ENCODE measurements at regions not wholly inside any gene's neighbourhood (a gene's known extent, or its start where the extent isn't known, plus 50 kb on each side); places are given as distances from the start of the nearest gene placed in this dataset.

DNA sequence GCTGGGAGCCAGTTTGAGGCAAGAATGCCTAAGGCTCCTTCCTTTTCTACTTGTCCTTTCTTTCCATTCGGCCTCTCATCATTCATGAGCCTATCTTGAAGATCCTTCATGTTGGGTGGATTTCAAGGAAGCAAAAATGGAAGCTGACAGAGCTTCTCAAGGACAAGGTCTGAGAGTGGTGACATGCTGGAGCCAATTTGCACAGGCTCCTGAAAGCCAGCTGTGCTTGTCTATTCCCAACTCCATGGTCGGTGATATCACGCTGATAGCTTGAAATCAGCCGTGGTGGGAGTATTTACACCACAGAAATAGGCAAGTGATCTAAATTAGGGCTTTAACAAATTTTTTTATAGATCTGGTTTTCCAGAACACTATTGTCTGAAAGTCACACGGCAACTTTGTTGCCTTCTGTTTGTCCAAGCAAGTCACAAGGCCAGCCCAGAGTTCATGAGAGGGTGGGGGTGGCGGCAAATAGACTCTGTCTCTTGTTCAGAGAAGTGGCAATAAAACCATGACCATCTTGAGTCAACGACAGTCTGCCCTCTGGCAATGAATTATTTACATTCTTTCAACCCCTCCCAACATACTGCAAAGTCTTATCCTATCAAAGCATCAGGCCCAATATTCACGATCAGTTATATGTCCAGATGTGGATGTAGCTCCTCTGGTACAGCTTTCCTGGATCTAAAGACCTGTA, 49.9 kb upstream of the SLC35F5 start:
- TF ChIP-seq, protein P1, sequence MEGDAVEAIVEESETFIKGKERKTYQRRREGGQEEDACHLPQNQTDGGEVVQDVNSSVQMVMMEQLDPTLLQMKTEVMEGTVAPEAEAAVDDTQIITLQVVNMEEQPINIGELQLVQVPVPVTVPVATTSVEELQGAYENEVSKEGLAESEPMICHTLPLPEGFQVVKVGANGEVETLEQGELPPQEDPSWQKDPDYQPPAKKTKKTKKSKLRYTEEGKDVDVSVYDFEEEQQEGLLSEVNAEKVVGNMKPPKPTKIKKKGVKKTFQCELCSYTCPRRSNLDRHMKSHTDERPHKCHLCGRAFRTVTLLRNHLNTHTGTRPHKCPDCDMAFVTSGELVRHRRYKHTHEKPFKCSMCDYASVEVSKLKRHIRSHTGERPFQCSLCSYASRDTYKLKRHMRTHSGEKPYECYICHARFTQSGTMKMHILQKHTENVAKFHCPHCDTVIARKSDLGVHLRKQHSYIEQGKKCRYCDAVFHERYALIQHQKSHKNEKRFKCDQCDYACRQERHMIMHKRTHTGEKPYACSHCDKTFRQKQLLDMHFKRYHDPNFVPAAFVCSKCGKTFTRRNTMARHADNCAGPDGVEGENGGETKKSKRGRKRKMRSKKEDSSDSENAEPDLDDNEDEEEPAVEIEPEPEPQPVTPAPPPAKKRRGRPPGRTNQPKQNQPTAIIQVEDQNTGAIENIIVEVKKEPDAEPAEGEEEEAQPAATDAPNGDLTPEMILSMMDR (IDR thresholded peaks at IDR 0.05; ENCODE audit: control extremely low read depth, extremely low read depth): no peak
- Histone ChIP-seq H3K9me3 (ENCODE audit: control insufficient read depth in 4 of 4, insufficient read depth in 3 of 4, low read length in 3 of 4) (no peaks in the 10 kb centered on the region), H3K36me3 (ENCODE audit: control insufficient read depth in 4 of 4, insufficient read depth in 4 of 4, low read length in 4 of 4) (no peaks in the 10 kb centered on the region), H3K4me3 (no peak overlapping the region), H3K9ac (ENCODE audit: insufficient read depth in 1 of 2, low read length in 2 of 2) (no peak overlapping the region), H3K27me3 (ENCODE audit: control insufficient read depth in 3 of 3, insufficient read depth in 3 of 3, low read length in 2 of 3) (no peaks in the 10 kb centered on the region), H3K27ac (ENCODE audit: low read depth in 1 of 2, low read length in 1 of 2) (no peak overlapping the region), H3K4me1 (ENCODE audit: control insufficient read depth in 5 of 5, insufficient read depth in 5 of 5, low read length in 5 of 5) (no peaks in the 10 kb centered on the region)
- ATAC-seq (ENCODE audit: insufficient read depth, low FRiP score) (no peak), DNase-seq (no peak)
- 78 to 90% methylated on average over 8 of the region's 8 CpGs for WGBS, 2 donors
